ENCODE measurements at regions not wholly inside any gene's neighbourhood (a gene's known extent, or its start where the extent isn't known, plus 50 kb on each side); places are given as distances from the start of the nearest gene placed in this dataset.

DNA sequence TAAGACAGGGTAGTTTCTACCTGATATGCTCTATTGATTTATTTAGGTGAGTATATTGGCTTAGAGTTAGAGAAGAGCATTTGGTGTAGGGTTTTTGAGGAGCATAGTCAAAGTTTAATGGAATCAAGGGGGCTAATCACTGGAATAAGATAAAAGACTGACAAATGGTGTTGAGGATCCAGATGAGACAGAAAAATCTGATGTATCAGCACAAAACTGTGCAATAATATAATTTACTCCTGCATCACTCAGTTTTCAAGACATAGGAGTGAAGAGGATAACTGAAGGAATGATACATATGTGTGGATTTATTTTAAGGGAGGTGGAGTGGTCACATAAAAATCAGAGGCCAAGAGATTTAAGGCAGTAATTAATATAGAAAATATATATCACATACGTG is 339.2 kb downstream of the NYAP2 start:
- no peak for TF ChIP-seq EZH2 (IDR thresholded peaks at IDR 0.05; ENCODE audit: low read length, missing control alignments)
- TF ChIP-seq CTCF (conservative IDR thresholded peaks at IDR 0.05 in 1 of 2, IDR thresholded peaks at IDR 0.05 in 1 of 2; ENCODE audit: low read depth in 1 of 2, low read length in 2 of 2): no peak
- H3K79me2 ChIP-seq (ENCODE audit: control insufficient read depth, insufficient read depth, low read length): no peaks in the 10 kb centered on the region
- no peaks in the 10 kb centered on the region for H3K27me3 ChIP-seq (ENCODE audit: control insufficient read depth, insufficient read depth, low read length)
- no peaks in the 10 kb centered on the region for H4K20me1 ChIP-seq (ENCODE audit: control insufficient read depth, extremely low read depth, insufficient read depth, low read length)
- H3K27ac ChIP-seq (ENCODE audit: insufficient read depth, low read length): no peak overlapping the region
- peaks cover 2% of the 10 kb centered on the region for H3K4me1 ChIP-seq (ENCODE audit: control insufficient read depth, extremely low read depth, insufficient read depth, low read length)
- no peaks in the 10 kb centered on the region for H3K9me3 ChIP-seq (ENCODE audit: control insufficient read depth, insufficient read depth, low read depth, low read length)
- H3K9ac ChIP-seq (ENCODE audit: insufficient read depth, low read length): no peak overlapping the region
- H3K4me2 ChIP-seq (ENCODE audit: extremely low read depth, insufficient read depth, low read length): no peak overlapping the region
- H3K36me3 ChIP-seq (ENCODE audit: control insufficient read depth, insufficient read depth, low read length): no peaks in the 10 kb centered on the region
- H3K4me3 ChIP-seq (replicated peaks in 1 of 4; ENCODE audit: control extremely low read depth in 1 of 4, insufficient read depth in 1 of 4, low read depth in 3 of 4, low read length in 4 of 4): no peak overlapping the region
- no peak overlapping the region for H2AFZ ChIP-seq (ENCODE audit: low read length)
- no peak for DNase-seq (ENCODE audit: low read depth in 2 of 2)

DNA sequence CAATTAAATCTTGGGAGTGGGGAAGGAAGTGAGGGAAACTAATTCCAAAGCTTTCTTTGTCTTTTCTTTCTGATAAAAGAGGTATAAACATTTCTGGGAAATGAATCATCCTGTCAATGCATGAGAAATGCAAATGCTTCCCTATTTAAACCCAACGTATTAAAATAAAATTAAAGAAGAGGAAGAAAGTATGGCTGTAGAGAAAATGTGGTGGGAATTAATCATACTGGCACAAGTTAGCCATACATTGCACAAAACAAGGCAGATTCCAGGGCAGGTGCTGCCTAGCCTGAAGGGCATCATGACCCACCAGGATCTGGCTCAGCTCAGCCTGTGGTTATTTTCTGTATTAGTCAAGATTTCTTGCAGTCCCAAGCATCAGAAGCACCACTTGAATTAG is 338.0 kb downstream of the NYAP2 start:
- Histone ChIP-seq H3K36me3 (ENCODE audit: control insufficient read depth, insufficient read depth, low read length) (no peaks in the 10 kb centered on the region), H3K9ac (ENCODE audit: insufficient read depth, low read length) (no peak overlapping the region), H3K27ac (ENCODE audit: insufficient read depth, low read length) (no peak overlapping the region), H3K4me1 (ENCODE audit: control insufficient read depth, extremely low read depth, insufficient read depth, low read length) (peaks cover 2% of the 10 kb centered on the region), H4K20me1 (ENCODE audit: control insufficient read depth, extremely low read depth, insufficient read depth, low read length) (no peaks in the 10 kb centered on the region), H2AFZ (ENCODE audit: low read length) (no peak overlapping the region), H3K4me2 (ENCODE audit: extremely low read depth, insufficient read depth, low read length) (no peak overlapping the region), H3K9me3 (ENCODE audit: control insufficient read depth, insufficient read depth, low read depth, low read length) (no peaks in the 10 kb centered on the region), H3K4me3 (replicated peaks in 1 of 4; ENCODE audit: control extremely low read depth in 1 of 4, insufficient read depth in 1 of 4, low read depth in 3 of 4, low read length in 4 of 4) (no peak overlapping the region), H3K27me3 (ENCODE audit: control insufficient read depth, insufficient read depth, low read length) (no peaks in the 10 kb centered on the region), H3K79me2 (ENCODE audit: control insufficient read depth, insufficient read depth, low read length) (no peaks in the 10 kb centered on the region)
- peak; percentile 11 to 78 for DNase-seq (ENCODE audit: low read depth in 2 of 2)
- TF ChIP-seq EZH2 (IDR thresholded peaks at IDR 0.05; ENCODE audit: low read length, missing control alignments) (no peak), CTCF (conservative IDR thresholded peaks at IDR 0.05 in 1 of 2, IDR thresholded peaks at IDR 0.05 in 1 of 2; ENCODE audit: low read depth in 1 of 2, low read length in 2 of 2) (no peak)

DNA sequence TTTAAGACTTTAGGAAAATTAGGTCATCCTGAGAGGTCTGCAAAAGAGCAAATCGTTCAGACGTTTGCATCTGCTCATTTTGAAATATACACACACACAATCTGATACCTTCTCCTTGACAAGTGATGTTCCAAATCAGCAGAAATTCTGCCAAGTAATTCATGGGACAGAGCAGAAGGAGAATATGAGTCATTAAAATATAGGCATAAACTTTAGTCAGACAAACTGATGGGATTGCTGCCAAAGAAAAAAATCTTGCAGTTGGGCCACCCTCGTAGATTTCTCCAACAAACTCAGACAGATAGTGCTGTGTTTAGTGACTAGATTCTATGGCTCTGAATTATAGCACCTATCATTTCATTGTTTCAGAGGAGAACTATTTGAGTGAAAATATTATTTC is 336.3 kb downstream of the NYAP2 start:
- TF ChIP-seq EZH2 (IDR thresholded peaks at IDR 0.05; ENCODE audit: low read length, missing control alignments) (no peak), CTCF (conservative IDR thresholded peaks at IDR 0.05 in 1 of 2, IDR thresholded peaks at IDR 0.05 in 1 of 2; ENCODE audit: low read depth in 1 of 2, low read length in 2 of 2) (no peak)
- no peak overlapping the region for H3K9ac ChIP-seq (ENCODE audit: insufficient read depth, low read length)
- H3K4me2 ChIP-seq (ENCODE audit: extremely low read depth, insufficient read depth, low read length): peak overlapping the region; percentile 40
- no peaks in the 10 kb centered on the region for H3K27me3 ChIP-seq (ENCODE audit: control insufficient read depth, insufficient read depth, low read length)
- peak; percentile 91 to 97 for DNase-seq (ENCODE audit: low read depth in 2 of 2)
- H2AFZ ChIP-seq (ENCODE audit: low read length): no peak overlapping the region
- no peaks in the 10 kb centered on the region for H4K20me1 ChIP-seq (ENCODE audit: control insufficient read depth, extremely low read depth, insufficient read depth, low read length)
- no peak overlapping the region for H3K4me3 ChIP-seq (replicated peaks in 1 of 4; ENCODE audit: control extremely low read depth in 1 of 4, insufficient read depth in 1 of 4, low read depth in 3 of 4, low read length in 4 of 4)
- no peak overlapping the region for H3K27ac ChIP-seq (ENCODE audit: insufficient read depth, low read length)
- no peaks in the 10 kb centered on the region for H3K36me3 ChIP-seq (ENCODE audit: control insufficient read depth, insufficient read depth, low read length)
- H3K9me3 ChIP-seq (ENCODE audit: control insufficient read depth, insufficient read depth, low read depth, low read length): no peaks in the 10 kb centered on the region
- H3K4me1 ChIP-seq (ENCODE audit: control insufficient read depth, extremely low read depth, insufficient read depth, low read length): peaks cover 2% of the 10 kb centered on the region
- no peaks in the 10 kb centered on the region for H3K79me2 ChIP-seq (ENCODE audit: control insufficient read depth, insufficient read depth, low read length)
